HG02759 (cell line): ENCODE measurements at regions not wholly inside any gene's neighbourhood (a gene's known extent, or its start where the extent isn't known, plus 50 kb on each side); places are given as distances from the start of the nearest gene placed in this dataset.

Experiments
- ATAC-seq: cut with Tn5 transposase; IDR thresholded peaks from one replicate; pipeline ENCODE4 v1.9.1; 2021; ENCODE audit warnings: mild to moderate bottlenecking, moderate library complexity; ENCODE audit not compliant: unreplicated experiment

- no peak for ATAC-seq
Measured at GRCh38 chr17:71287071-71287823, 833.6 kb upstream of the SOX9 start.

GRCh38 chr17:71292006-71292405 lies 828.8 kb upstream of the SOX9 start:
- ATAC-seq = no peak

GRCh38 chr17:71296005-71296404 lies 824.8 kb upstream of the SOX9 start:
- no peak for ATAC-seq

GRCh38 chr17:71301063-71301462 lies 819.8 kb upstream of the SOX9 start:
- no peak for ATAC-seq

- no peak for ATAC-seq
Measured at GRCh38 chr17:71302721-71303549, 817.9 kb upstream of the SOX9 start.

GRCh38 chr17:71304498-71305158 lies 816.2 kb upstream of the SOX9 start:
- ATAC-seq = no peak

GRCh38 chr17:71313866-71314265 lies 807.0 kb upstream of the SOX9 start:
- no peak for ATAC-seq

GRCh38 chr17:71315568-71315967 lies 805.3 kb upstream of the SOX9 start:
- no peak for ATAC-seq

GRCh38 chr17:71316176-71316897 lies 804.5 kb upstream of the SOX9 start:
- no peak for ATAC-seq

GRCh38 chr17:71320009-71320796 lies 800.6 kb upstream of the SOX9 start:
- no peak for ATAC-seq

- no peak for ATAC-seq
Measured at GRCh38 chr17:71325117-71325516, 795.7 kb upstream of the SOX9 start.

- no peak for ATAC-seq
Measured at GRCh38 chr17:71325886-71326285, 794.9 kb upstream of the SOX9 start.

- no peak for ATAC-seq
Measured at GRCh38 chr17:71327376-71328059, 793.3 kb upstream of the SOX9 start.

- ATAC-seq = no peak
Measured at GRCh38 chr17:71329310-71330098, 791.3 kb upstream of the SOX9 start.

- no peak for ATAC-seq
Measured at GRCh38 chr17:71330099-71330375, 790.8 kb upstream of the SOX9 start.

GRCh38 chr17:71331754-71332325 lies 789.0 kb upstream of the SOX9 start:
- no peak for ATAC-seq

- no peak for ATAC-seq
Measured at GRCh38 chr17:71334048-71334751, 786.6 kb upstream of the SOX9 start.

- no peak for ATAC-seq
Measured at GRCh38 chr17:71335212-71335611, 785.6 kb upstream of the SOX9 start.
